HL-60 (cell line): ENCODE measurements at regions not wholly inside any gene's neighbourhood (a gene's known extent, or its start where the extent isn't known, plus 50 kb on each side); places are given as distances from the start of the nearest gene placed in this dataset.

ENCODE experiments used
- DNase-seq, 2 experiments: peaks; one replicate each; pipeline ENCODE4 v3.0.0-alpha.2; 2010 to 2020; ENCODE audit warnings: low read depth in 1 of 2, low spot score in 1 of 2
- H3K27ac ChIP-seq: fragments of 250-450 bp; sonication (Bioruptor Pico); replicated peaks from 2 replicates; pipeline ENCODE4 v1.5.1; 2020; ENCODE audit warnings: mild to moderate bottlenecking, moderate library complexity
- H3K27me3 ChIP-seq: fragments of 250-450 bp; sonication (Bioruptor Pico); 2 replicates; pipeline ENCODE4 v1.5.1; 2021; ENCODE audit warnings: mild to moderate bottlenecking, moderate library complexity; ENCODE audit not compliant: insufficient read depth, poor library complexity, severe bottlenecking
- H3K4me3 ChIP-seq: replicated peaks from 2 replicates; pipeline ENCODE4 v1.5.1; 2011; ENCODE audit warnings: mild to moderate bottlenecking, control low read depth, low read length; ENCODE audit not compliant: insufficient read depth
- GABPA ChIP-seq: IDR thresholded peaks from 2 replicates; pipeline ENCODE4 v1.6.1; 2012; ENCODE audit warnings: low read depth
- POLR2AphosphoS5 ChIP-seq: IDR thresholded peaks from 2 replicates; pipeline ENCODE4 v1.6.1; 2012; ENCODE audit warnings: low read depth
- SPI1 ChIP-seq: IDR thresholded peaks from 2 replicates; pipeline ENCODE4 v1.6.1; 2012; ENCODE audit warnings: low read depth, mild to moderate bottlenecking, borderline replicate concordance
- TF ChIP-seq, protein P1 (sequence below): IDR thresholded peaks from one replicate; pipeline ENCODE4 v1.5.1; 2011; ENCODE audit warnings: low read length, control low read depth, inconsistent platforms; ENCODE audit not compliant: insufficient read depth
- TF ChIP-seq, protein P2 (sequence below): IDR thresholded peaks from 2 replicates; pipeline ENCODE4 v1.6.1; 2012; ENCODE audit warnings: low read depth; ENCODE audit not compliant: insufficient replicate concordance

DNA sequence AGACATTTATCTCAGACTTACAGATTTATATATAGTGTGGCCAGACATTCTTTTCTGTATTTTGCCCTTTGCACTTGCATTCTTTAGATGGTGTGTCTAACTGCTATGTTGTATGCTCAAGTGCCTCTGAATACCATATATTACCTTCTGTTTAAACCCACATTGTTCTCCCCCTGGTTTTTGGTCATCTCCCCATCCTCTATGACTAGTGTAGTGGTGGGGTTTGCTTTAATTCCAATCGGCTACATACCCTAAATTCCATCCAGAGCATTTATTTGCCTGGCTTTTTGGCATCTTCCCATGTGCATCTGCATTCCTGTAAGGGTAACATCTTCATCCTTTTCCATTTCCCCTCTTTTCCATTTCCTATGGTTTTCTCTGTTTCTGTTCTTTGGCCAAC, 271.0 kb upstream of the SLC30A5 start:
- Histone ChIP-seq H3K27me3 (no peaks in the 10 kb centered on the region), H3K4me3 (no peak overlapping the region), H3K27ac (no peak overlapping the region)
- DNase-seq = no peak
- TF ChIP-seq, protein P1, sequence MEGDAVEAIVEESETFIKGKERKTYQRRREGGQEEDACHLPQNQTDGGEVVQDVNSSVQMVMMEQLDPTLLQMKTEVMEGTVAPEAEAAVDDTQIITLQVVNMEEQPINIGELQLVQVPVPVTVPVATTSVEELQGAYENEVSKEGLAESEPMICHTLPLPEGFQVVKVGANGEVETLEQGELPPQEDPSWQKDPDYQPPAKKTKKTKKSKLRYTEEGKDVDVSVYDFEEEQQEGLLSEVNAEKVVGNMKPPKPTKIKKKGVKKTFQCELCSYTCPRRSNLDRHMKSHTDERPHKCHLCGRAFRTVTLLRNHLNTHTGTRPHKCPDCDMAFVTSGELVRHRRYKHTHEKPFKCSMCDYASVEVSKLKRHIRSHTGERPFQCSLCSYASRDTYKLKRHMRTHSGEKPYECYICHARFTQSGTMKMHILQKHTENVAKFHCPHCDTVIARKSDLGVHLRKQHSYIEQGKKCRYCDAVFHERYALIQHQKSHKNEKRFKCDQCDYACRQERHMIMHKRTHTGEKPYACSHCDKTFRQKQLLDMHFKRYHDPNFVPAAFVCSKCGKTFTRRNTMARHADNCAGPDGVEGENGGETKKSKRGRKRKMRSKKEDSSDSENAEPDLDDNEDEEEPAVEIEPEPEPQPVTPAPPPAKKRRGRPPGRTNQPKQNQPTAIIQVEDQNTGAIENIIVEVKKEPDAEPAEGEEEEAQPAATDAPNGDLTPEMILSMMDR = no peak
- TF ChIP-seq GABPA = no peak
- no peak for TF ChIP-seq SPI1
- TF ChIP-seq, protein P2, sequence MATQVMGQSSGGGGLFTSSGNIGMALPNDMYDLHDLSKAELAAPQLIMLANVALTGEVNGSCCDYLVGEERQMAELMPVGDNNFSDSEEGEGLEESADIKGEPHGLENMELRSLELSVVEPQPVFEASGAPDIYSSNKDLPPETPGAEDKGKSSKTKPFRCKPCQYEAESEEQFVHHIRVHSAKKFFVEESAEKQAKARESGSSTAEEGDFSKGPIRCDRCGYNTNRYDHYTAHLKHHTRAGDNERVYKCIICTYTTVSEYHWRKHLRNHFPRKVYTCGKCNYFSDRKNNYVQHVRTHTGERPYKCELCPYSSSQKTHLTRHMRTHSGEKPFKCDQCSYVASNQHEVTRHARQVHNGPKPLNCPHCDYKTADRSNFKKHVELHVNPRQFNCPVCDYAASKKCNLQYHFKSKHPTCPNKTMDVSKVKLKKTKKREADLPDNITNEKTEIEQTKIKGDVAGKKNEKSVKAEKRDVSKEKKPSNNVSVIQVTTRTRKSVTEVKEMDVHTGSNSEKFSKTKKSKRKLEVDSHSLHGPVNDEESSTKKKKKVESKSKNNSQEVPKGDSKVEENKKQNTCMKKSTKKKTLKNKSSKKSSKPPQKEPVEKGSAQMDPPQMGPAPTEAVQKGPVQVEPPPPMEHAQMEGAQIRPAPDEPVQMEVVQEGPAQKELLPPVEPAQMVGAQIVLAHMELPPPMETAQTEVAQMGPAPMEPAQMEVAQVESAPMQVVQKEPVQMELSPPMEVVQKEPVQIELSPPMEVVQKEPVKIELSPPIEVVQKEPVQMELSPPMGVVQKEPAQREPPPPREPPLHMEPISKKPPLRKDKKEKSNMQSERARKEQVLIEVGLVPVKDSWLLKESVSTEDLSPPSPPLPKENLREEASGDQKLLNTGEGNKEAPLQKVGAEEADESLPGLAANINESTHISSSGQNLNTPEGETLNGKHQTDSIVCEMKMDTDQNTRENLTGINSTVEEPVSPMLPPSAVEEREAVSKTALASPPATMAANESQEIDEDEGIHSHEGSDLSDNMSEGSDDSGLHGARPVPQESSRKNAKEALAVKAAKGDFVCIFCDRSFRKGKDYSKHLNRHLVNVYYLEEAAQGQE = no peak
- no peak for TF ChIP-seq POLR2AphosphoS5

DNA sequence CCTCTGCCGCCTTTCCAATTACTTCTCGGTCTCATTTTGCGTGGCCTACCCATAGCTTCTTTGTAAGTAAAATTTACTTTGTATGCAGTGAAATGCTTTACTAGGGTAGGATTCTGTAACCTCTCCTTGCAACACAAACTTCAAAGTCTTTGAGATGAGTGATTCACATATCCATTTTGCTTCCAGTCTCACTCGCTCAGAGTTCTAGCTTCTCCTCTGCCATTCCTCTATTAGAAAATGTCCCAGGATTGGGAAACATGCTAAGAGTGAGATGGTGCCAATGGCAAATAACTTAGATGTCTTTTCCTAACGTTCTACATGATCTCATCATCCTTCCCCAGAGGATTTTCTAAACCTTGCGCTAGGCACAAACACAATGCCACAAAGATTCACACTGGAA, 270.5 kb upstream of the SLC30A5 start:
- no peak for DNase-seq
- Histone ChIP-seq H3K4me3 (no peak overlapping the region), H3K27ac (no peak overlapping the region), H3K27me3 (no peaks in the 10 kb centered on the region)
- no peak for TF ChIP-seq GABPA
- TF ChIP-seq POLR2AphosphoS5 = no peak
- TF ChIP-seq, protein P2 = no peak
- TF ChIP-seq, protein P1 = no peak
- TF ChIP-seq SPI1 = no peak

DNA sequence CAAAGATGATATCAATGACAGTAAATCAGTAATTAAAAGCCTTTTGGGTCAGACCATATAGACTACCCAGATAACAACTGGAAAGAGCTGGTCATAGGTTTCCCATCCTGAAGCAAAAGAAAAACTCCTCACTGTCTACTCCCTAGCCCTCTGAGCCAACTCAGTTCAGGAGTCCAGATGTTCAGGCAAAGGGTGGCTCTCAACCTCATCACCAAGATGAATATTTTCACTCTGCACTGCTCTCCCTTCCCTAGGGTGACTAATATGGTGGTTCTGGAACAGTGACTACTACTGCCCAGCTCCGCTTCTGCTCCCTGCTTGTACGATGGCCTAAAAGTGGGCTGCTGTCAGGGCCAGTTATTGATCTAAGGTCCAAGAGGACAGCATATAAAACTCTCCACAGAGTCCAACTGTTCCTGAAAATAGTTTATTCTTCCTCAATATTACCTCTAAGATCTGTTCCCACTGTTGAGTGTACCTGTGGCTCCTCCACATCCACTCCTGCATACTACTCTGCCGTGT, 263.4 kb upstream of the SLC30A5 start:
- no peak for DNase-seq
- Histone ChIP-seq H3K27me3 (no peaks in the 10 kb centered on the region), H3K4me3 (no peak overlapping the region), H3K27ac (no peak overlapping the region)
- TF ChIP-seq, protein P1 = no peak
- no peak for TF ChIP-seq SPI1
- TF ChIP-seq POLR2AphosphoS5 = no peak
- TF ChIP-seq GABPA = no peak
- TF ChIP-seq, protein P2 = no peak
